ENCODE measurements at regions not wholly inside any gene's neighbourhood (a gene's known extent, or its start where the extent isn't known, plus 50 kb on each side); places are given as distances from the start of the nearest gene placed in this dataset.

DNA sequence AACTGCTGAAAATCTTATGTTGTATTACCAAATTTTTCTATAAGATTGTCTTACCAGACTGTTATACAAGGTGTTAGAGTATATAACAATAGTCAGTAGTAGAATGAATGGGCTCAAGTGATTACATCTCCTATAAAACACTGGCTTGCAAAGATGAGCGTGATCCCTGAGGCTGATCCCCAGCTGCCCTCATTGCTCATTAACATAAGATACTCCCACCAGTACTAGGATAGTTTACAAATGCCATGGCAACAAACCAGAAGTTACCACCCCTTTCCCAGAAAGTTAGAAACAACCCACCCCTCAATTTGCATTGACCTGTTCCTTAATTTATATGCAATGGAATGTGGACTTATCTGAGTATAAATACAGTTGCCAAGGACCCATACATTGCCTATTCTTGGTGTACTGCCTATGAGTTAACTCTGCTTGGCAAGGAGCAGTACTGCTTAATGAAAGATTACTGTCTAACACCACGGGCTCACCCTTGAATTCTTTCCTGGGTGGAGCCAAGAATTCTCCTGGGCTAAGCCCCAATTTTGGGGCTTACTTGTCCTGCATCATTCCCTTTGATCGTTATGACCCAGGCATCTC lies 252.8 kb upstream of the CHD6 start:
- TF ChIP-seq CTCF (IDR thresholded peaks at IDR 0.05; ENCODE audit: low read depth, low read length) = no peak
- in situ Hi-C loops (cut with HindIII; ENCODE audit: low sequenced_read_pairs) = no loop called here
- H3K4me3 ChIP-seq (ENCODE audit: low read depth, low read length) = no peak overlapping the region
- no peak for DNase-seq (ENCODE audit: low read depth, low spot score)

- no peak overlapping the region for H3K4me3 ChIP-seq (ENCODE audit: low read depth, low read length)
- DNase-seq (ENCODE audit: low read depth, low spot score) = no peak
- TF ChIP-seq CTCF (IDR thresholded peaks at IDR 0.05; ENCODE audit: low read depth, low read length) = no peak
- in situ Hi-C loops (cut with HindIII; ENCODE audit: low sequenced_read_pairs) = no loop called here
Observed at GRCh38 chr20:41869261-41869660, 251.1 kb upstream of the CHD6 start.

- no peak for TF ChIP-seq CTCF (IDR thresholded peaks at IDR 0.05; ENCODE audit: low read depth, low read length)
- in situ Hi-C loops (cut with HindIII; ENCODE audit: low sequenced_read_pairs) = no loop called here
- no peak overlapping the region for H3K4me3 ChIP-seq (ENCODE audit: low read depth, low read length)
- DNase-seq (ENCODE audit: low read depth, low spot score) = no peak
Observed at GRCh38 chr20:41865938-41866337, 247.8 kb upstream of the CHD6 start.

GRCh38 chr20:41862476-41862875 lies 244.3 kb upstream of the CHD6 start:
- no peak overlapping the region for H3K4me3 ChIP-seq (ENCODE audit: low read depth, low read length)
- DNase-seq (ENCODE audit: low read depth, low spot score) = peak; percentile 9
- no peak for TF ChIP-seq CTCF (IDR thresholded peaks at IDR 0.05; ENCODE audit: low read depth, low read length)
- in situ Hi-C loops (cut with HindIII; ENCODE audit: low sequenced_read_pairs) = no loop called here

DNA sequence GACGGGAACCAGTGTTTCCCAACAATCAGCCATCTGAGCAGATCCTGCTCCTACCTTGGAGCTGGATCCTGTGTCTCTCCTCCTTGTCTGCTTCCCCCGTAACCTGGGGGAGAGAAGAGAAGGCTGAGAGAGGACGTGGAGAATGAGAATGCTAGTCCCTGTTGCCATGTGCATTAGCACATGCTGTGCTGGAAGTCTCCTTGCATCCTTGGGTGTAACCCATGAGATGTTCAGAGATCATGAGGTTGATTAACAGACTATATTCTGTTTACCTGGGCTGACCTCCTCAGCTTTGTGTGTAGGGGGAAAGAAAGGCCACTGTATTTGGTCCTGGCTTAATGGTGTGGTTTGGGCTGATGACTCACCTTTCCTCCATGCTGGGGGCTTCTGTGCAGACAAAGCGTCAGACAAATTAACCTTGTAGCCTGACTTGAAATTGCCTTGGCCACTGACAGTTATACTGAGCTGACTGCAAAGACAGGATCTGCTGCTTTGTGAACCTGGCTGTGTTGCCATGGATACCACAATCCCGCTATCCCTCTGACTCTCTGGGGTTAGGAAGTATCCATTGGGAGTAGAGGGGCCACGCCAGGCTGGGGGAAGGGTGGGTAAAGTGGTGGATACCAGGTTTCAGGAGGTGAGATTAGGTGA lies 243.7 kb upstream of the CHD6 start:
- in situ Hi-C loops (cut with HindIII; ENCODE audit: low sequenced_read_pairs) = no loop called here
- no peak for TF ChIP-seq CTCF (IDR thresholded peaks at IDR 0.05; ENCODE audit: low read depth, low read length)
- H3K4me3 ChIP-seq (ENCODE audit: low read depth, low read length) = no peak overlapping the region
- DNase-seq (ENCODE audit: low read depth, low spot score) = peak; percentile 8

DNA sequence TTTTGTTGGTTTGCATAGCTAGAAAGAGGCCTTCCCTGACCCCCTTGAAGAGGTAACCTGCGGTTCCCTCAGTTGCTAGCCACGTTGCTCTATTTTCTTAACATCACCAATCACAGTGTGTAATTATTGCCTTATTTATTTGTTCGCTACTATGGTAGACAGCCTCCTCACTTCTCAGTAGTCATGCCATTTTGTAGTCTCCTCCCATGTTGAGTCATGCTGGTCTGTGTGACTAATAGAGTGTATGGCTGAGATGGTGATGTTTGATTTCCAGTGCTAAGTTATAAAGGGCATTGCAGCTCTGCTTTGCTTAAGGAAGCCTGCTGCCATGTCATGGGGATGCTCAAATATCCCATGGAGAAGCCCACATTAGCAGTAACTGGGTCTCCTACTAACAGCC lies 236.6 kb upstream of the CHD6 start:
- in situ Hi-C loops (cut with HindIII; ENCODE audit: low sequenced_read_pairs) = no loop called here
- H3K4me3 ChIP-seq (ENCODE audit: low read depth, low read length) = no peak overlapping the region
- no peak for TF ChIP-seq CTCF (IDR thresholded peaks at IDR 0.05; ENCODE audit: low read depth, low read length)
- DNase-seq (ENCODE audit: low read depth, low spot score) = peak; percentile 32
